T-helper 1 cell (primary cell): ENCODE measurements at regions not wholly inside any gene's neighbourhood (a gene's known extent, or its start where the extent isn't known, plus 50 kb on each side); places are given as distances from the start of the nearest gene placed in this dataset.

Source experiments
- DNase-seq, 5 donors: peaks; one replicate each; pipeline ENCODE4 v3.0.0-alpha.2; 2012 to 2020

DNA sequence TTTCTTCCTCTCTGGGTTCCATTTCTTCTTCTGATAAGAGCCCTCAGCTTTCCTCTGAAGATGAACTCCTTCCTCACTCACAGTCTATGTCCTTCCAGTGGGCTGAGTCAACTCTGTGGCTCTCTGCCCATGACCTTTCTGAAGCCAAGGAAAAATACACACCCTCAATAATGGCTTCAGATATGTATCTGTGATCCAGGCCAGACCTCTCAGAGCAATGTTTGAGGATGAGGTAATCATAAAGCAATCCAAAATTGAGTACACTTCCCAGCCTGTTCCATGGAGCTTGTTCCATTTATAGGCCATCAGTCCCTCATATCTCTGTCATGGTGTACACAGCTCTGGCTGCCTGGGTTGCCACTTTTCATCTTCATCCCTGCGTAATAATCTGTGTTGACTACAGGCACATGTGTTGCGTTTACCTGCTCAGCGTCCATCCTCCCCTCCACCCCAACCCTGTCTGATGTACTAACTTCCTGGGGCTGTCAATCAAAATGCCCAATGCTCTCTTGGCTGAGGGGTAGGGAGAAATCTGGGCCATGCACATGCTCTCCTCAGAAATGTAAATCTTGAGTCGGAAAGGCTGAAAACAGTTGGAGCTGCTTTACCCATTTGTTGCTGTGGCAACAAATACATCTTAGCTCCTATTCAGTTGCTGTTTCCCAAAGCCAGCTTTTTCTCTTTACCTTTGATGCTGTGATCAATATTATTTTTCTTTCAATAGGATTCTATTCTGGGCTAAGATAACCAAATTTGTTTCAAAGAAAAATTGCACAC, 377.8 kb upstream of the TMEM132C start:
- DNase-seq, result no peak

DNA sequence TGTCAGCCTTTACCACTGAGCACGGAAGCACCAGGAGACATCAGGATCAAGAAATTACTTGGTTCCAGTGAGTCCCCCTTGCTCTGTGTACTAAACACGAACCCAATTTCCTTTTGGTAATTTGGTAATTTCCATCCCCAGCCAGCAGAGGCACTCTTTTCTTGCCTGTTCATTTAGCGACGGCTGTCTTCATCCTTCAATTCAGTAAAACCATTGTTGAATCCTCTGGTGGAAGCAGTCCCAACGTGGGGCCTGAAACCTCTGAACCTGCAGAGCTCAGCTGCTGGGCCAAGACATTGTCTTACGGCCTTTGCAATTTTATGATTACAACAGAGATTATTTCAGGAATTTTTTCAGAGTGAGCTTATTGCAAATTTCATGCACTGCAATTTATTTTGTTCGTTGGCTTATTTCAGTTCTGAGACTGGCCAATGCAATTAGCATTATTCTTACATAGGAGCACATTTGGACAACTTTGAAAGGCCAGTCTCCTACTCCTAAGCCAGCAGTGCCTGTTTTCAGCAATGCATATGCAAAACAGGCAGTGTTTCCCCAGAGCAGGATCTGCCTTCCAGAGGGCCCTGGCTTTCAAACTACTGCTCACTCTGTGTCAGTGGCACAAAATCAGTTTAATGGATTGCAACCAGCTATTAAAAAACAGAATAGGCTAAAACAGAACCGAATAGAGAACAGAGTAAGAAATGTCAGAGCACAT, 372.9 kb upstream of the TMEM132C start:
- DNase-seq, result no peak

DNA sequence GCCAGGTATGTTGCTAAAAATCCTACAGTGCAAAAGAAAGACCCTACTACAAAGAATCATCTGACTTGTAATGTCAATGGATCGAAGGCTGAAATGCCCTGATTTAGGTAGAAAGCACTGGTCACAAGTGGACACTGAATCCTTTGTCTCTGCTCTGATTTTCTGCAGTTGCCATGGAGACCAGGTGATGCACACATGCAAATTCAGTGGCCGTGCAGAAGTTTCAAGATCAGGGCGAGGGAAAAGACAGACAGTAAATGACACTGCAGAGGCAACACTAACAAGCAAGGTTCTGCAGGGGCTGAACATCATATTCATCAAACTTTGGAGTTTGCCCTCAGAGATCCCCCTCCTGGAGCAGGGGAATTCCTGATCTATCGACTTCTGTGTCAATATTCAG, 370.3 kb upstream of the TMEM132C start:
- no peak for DNase-seq

DNA sequence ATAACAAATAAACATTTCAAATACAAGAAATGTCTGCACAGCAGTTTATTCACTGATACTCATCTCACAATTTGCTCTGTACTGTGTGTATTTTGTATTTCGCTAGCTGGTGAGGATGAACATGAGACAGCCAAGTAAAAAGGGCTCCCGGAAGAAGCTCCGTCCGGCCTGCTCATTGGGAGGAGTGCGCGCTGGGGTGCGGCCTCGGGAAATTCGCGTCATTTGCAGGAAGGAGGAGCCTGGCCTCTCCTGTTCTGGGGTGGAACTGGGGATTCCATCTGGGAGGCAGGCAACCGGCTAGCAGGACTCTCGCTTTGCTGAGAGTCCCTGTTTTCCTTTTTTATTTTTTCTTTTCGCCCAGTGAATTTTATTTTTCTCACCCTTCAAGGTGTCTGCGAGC, 368.4 kb upstream of the TMEM132C start:
- DNase-seq, result no peak

DNA sequence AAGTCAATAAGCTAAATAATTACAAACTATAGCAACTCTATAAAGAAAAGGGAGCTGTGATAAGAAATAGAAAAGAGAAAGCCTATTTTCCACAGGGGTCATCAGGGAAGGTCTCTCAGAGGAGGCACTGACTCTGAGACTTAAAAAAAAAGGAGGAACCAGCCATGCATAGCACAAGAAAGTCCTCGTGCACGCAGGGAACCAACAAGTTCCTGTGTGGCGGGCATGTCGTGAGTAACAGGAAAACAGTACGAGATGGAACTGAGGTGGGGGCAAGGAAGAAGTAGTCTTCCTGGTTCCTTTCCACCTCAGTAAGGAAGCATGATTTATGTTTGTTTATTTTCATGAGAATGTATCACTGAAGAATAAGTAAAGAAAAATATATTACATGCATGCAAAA, 367.0 kb upstream of the TMEM132C start:
- DNase-seq, result no peak

DNA sequence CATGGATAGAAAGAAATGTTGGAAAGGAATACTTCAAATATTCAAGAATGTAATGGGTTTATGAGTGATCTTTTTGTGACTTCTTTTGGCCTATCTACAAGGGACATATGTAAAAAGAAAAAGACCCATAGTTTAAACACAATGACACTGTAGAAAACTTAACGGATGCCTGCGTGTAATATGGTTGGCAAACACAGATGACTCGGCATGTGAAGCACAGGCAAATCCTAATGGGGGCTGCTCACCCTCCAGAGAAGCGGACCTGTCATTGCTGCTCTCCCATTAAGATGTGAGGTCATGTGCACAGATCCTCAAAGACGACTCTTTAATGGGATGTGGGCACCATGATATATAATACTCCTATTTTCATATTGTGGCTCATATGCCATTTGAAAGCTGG, 366.6 kb upstream of the TMEM132C start:
- DNase-seq, result no peak

DNA sequence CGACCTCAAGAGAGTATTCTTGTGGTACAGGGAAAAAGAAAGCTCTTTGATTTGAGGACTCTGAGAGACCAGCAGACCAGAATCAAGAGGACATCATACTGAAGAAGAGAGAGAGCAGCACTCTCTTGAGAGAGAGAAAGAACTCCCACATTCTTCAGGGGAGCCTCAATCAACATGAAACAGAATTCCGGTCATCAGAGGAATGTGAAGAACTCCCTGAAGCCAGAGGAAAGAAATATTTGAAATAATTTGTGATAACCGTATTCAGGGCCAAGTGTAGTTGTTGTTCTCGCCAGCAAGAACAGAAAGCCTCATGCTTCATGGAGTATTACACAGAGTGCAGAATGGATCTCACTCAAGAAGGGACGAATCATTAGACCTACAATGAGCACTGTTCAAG, 363.8 kb upstream of the TMEM132C start:
- no peak for DNase-seq

DNA sequence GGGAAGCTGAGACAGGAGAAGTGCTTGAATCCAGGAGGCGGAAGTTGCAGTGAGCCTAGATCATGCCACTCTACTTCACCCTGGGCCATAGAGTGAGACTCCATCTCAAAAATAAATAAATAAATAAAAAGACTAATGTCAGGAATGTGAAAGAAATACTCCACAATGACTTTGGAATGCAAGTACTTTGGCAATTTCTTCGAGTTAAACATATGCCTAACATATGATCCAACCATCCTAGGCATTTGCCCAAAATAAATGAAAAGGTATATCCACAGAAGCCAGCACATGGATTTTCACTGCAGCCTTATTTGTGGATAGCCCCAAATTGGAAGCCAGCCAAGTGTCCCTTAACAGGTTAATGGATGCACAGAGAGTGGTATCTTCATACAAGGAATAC, 357.9 kb upstream of the TMEM132C start:
- DNase-seq, result no peak

DNA sequence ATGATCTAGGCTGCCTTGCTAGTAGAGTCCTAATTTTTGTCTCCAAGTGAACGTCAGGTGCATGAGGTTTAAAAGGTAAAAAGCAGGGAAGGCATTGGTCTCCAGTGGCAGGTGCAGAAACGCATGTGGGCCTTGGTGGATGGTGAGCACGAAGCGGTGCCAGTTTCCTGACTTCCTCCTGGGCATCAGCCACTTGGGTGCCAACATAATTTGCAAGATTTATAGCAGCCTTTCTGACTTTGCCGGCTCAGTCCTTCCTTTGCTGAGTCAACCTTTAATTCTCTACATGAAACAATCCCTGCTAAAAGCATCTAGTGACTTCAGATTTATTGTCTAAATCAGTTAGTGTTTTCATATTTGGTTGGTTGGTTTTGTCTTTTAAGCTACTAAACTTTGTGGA, 355.7 kb upstream of the TMEM132C start:
- no peak for DNase-seq

DNA sequence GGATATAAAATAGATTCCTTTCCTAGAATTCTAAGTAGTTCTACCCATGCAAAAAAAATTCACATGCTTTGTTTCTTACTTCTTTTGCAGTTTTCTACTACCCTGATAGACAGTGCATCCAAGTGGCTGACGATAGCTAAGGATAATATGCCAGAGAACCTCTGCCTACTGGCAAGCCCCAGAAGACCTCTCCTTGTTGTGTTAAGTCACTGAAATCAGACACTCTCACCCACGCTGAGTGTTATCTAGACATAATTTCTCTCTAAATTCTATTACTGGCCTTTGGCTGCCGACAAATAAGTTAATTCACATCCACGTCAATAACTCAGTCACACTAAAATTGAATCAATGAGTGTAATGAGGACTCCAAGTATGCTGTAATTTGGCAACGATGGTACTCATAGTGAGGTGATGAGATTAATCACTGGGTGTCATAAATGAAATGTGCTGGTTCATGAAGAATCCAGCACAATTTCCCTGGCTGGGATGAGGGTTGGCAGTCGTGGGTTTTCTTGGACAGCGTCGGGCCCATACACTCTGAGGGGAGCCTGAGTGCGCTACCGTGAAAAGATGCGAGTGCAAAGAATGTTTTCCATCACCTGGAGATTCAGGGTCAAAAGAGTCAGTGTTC, 354.8 kb upstream of the TMEM132C start:
- no peak for DNase-seq

DNA sequence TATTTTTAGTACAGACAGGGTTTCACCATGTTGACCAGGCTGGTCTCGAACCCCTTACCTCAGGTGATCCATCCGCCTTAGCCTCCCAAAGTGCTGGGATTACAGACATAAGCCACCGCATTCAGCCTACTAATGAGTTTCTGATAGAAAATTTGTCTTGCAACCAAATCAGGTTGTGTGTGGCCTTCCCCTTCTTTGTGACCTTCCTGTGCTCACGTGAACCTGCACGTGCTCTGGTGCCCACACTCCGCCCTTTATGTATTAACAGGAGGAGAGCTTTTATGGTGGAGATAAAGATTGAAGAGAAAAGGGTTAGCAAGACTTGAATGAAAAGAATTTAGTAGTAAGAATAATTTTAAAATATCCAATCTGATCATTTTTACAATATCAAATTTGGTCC, 343.5 kb upstream of the TMEM132C start:
- no peak for DNase-seq

DNA sequence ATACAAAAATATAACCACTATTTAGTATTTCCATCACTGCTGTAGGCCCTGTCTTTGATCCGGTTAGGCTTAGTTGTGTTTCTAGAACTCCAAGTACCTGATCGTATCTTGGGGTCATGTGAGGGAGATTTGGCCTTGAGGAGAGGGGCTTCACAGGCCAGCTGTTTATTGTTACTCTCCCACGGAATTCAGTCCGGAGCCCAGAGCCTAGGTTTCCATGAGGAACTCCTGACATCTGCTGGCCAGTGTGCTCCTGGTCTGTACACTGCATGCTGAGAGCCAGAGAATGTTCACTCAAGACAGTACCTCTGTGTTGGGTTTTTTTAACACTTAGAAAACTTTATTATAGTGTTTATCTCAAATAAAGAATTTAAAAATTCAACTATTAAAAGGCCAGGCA, 341.0 kb upstream of the TMEM132C start:
- DNase-seq, result no peak

DNA sequence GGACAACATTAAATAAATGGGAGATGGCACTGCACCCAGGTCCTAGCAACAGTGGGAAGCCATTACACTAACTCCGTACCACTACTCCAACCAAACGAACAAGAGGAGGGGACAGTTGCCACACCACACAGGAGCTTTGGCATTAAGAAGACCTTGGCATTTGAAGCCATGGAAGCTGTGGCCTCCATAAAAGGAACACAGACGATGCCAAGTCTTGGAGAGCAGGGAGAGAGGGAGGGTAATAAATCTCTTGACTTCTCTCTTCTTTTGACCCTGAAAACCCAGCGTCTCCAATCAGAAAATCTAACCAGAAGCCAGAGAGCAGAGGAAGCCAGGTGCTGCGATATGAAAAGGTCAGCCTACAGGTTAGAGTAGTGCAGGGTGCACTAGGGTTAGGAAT, 338.8 kb upstream of the TMEM132C start:
- no peak for DNase-seq

DNA sequence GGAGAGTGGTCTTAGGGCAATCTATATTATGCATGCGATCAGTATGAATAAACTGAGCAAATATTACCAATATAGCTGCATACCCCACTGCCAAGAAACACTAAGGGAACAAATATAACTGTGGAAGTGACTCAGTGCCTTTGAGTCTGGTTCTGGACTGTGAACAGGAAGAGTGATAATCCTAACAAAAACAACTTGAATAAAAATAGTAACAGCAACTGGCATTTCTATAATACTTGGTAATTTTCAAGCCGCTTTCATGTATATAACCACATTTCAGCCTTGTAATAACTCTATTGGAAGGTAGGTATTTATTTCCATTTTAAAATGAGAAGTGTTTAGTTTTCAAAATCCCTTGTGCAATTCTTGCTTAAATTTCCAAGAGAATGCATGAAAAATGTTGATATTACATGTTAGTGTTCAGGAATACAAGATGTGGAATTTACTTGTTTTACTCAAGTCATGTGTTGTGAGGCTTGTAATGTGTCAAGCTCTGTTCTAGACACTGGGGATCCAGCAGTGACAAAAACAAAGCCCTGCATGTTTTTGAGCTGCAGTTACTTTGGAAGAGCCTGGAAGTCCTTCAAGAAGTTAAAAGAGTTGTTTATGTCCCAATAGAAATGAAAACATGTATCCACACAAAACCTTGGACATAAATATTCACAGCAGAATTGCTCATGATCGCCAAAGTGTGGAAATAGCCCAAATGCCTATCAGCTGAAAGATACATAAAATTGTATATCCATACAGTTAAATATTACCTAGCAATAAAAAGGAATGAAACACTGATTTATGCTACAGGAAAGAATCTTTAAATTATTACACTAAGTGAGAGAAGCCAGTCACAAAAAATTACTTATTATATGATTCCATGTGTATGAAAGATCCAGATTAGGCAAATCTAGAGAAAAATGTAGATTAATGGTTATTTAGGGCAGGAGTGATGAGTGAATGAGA, 338.1 kb upstream of the TMEM132C start:
- no peak for DNase-seq

DNA sequence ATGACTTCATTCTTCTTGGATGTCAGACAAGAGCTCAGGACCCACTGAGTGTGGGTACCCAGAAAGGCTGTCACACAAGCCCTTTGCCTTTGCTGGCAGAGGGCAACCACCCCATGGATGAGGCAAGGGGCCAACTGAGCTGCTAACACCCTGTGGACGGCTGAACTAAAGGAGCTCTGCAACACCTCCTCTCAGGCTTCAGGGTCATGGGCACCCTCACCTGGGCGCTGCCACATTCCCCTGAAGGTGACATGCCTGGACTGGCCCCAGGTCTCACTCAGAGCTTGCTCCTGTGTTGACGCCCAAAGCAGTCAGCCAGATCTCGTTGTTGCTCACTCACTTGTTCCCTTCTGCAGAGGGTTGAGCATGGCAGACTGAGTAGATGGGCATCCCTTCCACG, 336.8 kb upstream of the TMEM132C start:
- DNase-seq, result no peak

DNA sequence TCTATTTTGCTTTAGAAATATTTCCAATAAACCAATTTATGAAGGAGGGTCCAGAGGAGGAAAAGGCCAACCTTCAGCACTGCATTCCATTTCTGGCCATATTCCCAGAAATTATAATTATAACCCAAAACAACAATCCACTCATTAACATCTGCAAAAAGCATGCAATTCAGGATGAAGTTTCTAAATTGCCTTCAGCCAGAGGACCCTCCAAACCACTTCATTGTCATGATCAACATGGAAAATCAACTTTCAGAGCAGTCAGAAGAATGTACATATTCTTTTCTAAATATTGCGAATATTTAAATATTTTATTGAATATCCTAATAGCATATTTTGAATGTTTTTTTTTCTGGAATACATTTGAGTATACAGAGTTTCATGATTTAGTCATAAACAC, 332.6 kb upstream of the TMEM132C start:
- DNase-seq, result no peak

DNA sequence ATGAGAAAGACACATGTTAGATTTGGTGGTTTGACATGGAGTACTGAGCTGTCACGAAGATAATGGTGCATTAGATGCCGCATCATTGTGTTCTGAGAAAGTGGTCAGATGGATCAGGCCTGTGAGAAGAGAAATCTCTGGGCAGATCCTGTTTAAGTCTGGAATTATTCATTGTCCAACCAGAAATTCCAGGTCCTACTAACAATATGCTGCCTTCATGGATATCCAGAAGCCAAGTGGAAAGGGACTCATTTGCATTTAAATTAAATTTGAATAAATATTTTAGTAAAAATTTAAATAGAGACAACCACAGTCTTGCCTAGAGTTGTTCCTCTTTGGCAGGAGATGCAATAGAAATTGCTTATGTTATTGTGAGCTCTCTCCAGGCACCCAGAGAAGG, 330.5 kb upstream of the TMEM132C start:
- DNase-seq, result no peak

DNA sequence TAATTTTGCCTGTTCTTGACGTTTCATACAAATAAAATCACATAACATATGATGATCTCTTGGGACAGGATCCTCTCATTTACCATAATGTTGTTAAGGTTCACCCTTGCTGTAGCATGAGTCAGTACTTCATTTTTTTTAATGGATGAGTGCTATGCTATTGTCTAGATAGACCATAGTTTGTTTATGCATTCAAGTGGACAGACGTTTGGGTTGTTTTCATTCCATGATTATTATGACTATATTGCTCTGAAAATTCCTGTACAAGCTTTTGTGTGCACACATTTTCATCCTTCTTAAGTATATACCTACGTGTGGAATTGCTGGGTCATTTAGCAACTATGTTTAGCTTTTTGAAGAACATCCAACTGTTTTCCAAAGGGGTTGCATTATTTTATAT, 325.6 kb upstream of the TMEM132C start:
- DNase-seq, result no peak

DNA sequence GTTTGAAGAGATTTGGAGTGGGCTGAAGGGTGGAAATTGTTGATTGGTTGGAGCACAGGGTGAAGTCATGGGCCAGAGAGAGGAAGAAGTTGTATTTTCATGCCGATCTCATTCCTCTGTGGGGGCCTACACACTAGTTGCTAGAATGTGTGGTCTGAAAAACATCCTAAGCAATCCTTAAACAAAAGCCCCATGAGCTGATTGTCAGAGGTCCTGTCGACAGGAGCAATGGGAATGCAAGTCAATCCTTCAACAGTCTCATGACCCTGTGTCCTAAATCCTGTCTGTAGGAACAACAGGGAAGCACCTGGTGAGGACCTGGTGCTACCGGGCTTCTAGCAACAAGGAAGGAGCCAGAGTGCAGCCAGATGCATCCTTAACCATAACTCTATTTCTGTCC, 324.0 kb upstream of the TMEM132C start:
- DNase-seq, result no peak

DNA sequence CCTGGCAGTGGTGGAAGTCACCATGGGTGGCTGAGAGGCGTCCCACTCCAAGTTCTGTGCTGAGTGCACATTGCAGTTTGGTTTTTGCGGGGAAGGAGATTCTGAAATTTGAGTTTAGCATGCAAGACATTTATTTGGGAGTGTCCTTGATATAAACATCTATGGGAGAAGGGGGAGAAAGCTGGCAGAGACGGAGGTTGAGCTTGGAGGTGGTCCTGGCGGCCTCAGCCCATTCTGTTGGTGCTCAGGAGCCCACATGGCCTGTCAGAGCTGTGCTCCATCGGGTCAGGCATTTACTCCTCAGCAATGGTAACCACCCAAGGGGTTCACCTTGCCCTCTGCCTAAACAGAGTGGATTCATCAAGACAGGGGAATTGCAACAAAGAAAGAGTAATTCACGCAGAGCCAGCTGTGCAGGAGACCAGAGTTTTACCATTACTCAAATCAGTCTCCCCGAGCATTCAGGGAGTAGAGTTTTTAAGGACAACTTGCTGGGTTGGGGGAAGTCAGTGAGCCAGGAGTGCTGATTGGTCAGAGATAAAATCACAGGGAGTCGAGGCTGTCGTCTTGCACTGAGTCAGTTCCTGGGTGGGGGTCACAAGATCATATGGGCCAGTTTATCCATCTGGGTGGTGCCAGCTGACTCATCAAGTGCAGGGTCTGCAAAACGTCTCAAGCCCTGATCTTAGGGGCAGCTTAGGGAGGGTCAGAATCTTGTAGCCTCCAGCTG, 323.3 kb upstream of the TMEM132C start:
- DNase-seq, result no peak

DNA sequence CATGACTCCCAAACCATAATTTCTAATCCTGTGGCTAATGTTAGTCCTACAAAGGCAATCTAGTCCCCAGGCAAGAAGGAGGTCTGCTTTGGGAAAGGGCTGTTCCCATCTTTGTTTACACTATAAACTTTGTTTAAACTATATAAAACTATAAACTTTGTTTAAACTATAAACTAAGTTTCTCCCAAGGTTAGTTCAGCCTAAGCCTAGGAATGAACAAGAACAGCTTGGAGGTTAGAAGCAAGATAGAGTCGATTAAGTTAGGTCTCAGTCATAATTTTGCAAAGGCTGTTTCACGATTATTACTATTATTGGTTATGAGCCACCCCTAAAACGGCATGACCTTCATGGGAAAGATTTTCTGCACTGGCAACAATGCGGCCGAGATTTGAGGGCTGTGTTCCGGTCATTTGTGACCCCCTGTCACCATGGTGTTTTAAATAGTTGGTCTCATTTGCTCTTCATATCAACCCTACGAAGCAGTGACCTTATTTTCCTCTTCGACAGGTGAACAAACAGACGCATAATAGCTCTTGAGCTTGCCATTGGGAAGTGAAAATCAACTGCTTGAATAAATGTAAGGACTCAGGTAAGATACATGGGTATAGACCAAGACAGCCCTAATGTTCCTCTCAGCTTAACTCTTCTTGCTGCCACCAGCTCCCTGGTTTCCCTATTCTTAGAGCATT, 322.6 kb upstream of the TMEM132C start:
- no peak for DNase-seq
